GM12872 (cell line): ENCODE measurements at regions not wholly inside any gene's neighbourhood (a gene's known extent, or its start where the extent isn't known, plus 50 kb on each side); places are given as distances from the start of the nearest gene placed in this dataset.

Experiments used
- CTCF ChIP-seq: IDR thresholded peaks from 3 replicates; pipeline ENCODE4 v1.5.1; 2011; ENCODE audit warnings: low read depth, mild to moderate bottlenecking, low read length, moderate library complexity; ENCODE audit not compliant: insufficient read depth

- no peak for TF ChIP-seq CTCF
Measured at GRCh38 chr10:86594535-86594934, 59.8 kb upstream of the OPN4 start.

- TF ChIP-seq CTCF: no peak
Measured at GRCh38 chr10:86595496-86595895, 58.9 kb upstream of the OPN4 start.

GRCh38 chr10:86596266-86596665, 58.1 kb upstream of the OPN4 start:
- TF ChIP-seq CTCF: no peak

- TF ChIP-seq CTCF: no peak
Measured at GRCh38 chr10:86597306-86597705, 57.0 kb upstream of the OPN4 start.

- no peak for TF ChIP-seq CTCF
Measured at GRCh38 chr10:86598151-86598550, 56.2 kb upstream of the OPN4 start.

- TF ChIP-seq CTCF: no peak
Measured at GRCh38 chr10:86599041-86599440, 55.3 kb upstream of the OPN4 start.

- no peak for TF ChIP-seq CTCF
Measured at GRCh38 chr10:86599729-86600128, 54.6 kb upstream of the OPN4 start.

- no peak for TF ChIP-seq CTCF
Measured at GRCh38 chr10:86600296-86600695, 54.1 kb upstream of the OPN4 start.
